NB4 (cell line): ENCODE measurements at regions not wholly inside any gene's neighbourhood (a gene's known extent, or its start where the extent isn't known, plus 50 kb on each side); places are given as distances from the start of the nearest gene placed in this dataset.

Experiments
- POLR2A ChIP-seq: IDR thresholded peaks from 2 replicates; pipeline ENCODE4 v1.6.1; 2011; ENCODE audit warnings: mild to moderate bottlenecking; ENCODE audit not compliant: insufficient read length; ENCODE audit errors: extremely low read depth
- TF ChIP-seq, protein P1 (sequence below): IDR thresholded peaks from one replicate; pipeline ENCODE4 v1.5.1; 2012; ENCODE audit warnings: low read depth, low read length

DNA sequence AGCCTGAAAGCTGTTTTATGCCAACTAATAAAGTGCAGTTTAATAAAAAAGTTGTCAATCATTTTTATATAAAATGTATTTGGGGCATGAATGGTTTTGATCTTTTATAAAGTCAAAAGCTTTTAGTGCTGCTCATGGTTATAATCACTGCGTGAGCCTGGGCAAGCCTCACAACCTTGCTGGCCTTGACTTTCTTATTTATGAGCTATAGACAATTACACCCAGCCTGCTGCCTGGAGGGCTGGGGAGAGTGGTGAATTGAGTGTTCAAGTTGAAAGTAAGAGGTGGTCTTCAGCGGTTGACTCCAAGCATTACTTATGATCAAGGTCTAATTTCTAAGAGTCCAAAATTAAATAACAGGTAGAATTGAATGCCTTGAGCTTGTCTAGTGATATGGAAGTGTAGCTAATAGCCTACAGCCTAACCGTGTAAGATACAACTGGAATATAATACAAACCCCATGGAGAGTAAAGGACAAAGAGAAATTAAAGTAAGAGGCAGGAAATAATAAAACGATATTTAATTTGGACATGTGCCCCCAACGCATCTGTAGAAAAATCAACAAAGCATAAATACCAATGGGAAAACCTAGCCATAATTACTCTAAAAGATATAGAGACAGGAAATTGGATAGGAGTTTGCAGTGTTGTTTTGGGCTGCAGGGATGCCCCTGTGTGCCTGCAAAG is 106.0 kb upstream of the CYP1B1 start:
- TF ChIP-seq, protein P1, sequence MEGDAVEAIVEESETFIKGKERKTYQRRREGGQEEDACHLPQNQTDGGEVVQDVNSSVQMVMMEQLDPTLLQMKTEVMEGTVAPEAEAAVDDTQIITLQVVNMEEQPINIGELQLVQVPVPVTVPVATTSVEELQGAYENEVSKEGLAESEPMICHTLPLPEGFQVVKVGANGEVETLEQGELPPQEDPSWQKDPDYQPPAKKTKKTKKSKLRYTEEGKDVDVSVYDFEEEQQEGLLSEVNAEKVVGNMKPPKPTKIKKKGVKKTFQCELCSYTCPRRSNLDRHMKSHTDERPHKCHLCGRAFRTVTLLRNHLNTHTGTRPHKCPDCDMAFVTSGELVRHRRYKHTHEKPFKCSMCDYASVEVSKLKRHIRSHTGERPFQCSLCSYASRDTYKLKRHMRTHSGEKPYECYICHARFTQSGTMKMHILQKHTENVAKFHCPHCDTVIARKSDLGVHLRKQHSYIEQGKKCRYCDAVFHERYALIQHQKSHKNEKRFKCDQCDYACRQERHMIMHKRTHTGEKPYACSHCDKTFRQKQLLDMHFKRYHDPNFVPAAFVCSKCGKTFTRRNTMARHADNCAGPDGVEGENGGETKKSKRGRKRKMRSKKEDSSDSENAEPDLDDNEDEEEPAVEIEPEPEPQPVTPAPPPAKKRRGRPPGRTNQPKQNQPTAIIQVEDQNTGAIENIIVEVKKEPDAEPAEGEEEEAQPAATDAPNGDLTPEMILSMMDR = no peak
- TF ChIP-seq POLR2A = no peak
